ENCODE measurements at regions not wholly inside any gene's neighbourhood (a gene's known extent, or its start where the extent isn't known, plus 50 kb on each side); places are given as distances from the start of the nearest gene placed in this dataset.

DNA sequence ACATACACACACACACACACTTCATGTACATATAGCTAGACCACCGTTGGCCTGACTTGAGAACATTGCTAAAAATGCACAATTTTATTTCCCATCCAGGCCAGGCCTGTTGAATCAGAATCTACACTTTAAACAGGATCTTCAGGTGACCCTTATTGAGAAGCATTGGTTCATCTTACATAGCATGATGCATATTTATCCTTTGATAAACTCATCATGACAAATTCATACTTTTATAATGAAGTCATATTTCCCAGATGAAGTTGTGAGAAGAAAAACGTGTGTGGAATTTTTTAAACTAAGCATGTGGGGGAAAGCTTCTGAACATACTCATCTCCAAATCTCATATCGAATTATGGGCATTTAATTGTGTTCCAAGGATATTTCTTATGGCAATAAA, 877.7 kb downstream of the MRPL39 start:
- no peak for DNase-seq

DNA sequence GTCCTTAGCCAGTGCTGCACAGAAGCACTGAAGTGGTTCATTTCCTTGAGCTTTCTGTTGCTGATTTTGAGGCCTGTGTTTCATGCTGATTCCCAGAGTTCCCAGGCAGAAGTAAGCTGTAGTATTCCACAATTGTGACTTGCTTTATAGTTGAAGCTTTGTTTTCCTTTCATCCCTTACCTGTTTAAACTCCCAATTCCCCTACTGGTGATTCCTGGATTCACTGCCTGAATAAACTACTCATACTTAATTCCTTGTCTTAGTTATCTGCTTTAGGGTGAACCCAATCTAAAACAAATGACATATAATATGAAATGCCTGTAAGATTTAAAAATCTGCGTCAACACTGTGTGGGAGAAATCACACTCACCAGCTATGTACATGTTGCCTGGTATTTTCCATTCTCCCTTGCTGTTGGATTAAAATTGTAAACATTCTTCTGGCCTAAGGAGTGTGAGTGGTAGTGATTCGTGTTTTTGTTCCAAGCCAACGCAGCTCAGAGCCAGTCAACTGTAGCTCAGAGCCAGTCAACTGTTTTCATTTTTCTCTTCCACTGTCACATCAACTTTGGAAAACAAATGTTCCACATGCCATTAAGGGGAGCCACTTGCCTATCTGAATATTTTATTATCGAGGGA, 879.4 kb downstream of the MRPL39 start:
- DNase-seq: no peak

DNA sequence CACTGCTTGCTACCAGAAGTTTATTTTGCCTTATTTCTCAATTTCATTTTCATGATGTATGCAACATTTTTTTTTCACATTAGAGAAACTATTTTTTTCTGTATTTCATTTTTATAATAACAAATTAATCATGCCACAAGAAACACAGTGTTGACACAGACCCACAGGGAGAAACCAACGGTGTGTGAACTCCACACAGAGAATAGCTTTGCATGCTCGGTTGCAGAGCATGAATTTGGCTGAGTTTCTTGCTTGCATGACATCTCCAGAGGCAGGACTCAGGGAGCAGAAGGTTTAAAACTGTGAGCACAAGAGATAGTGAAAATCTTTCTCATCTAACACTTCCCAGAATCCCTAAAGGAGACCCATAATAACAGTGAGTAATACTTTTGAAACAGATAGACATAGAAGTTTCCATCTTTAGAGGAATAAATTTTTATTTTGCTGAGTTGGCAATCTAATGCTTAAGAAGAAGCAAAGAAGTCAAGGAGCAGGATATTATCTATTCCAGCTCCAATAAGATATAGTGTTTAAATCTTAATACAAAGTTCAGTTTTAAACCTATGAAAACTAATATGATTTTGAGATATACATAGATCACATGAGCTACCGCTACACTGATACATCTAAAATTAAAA, 890.9 kb downstream of the MRPL39 start:
- peak; percentile 56 for DNase-seq

DNA sequence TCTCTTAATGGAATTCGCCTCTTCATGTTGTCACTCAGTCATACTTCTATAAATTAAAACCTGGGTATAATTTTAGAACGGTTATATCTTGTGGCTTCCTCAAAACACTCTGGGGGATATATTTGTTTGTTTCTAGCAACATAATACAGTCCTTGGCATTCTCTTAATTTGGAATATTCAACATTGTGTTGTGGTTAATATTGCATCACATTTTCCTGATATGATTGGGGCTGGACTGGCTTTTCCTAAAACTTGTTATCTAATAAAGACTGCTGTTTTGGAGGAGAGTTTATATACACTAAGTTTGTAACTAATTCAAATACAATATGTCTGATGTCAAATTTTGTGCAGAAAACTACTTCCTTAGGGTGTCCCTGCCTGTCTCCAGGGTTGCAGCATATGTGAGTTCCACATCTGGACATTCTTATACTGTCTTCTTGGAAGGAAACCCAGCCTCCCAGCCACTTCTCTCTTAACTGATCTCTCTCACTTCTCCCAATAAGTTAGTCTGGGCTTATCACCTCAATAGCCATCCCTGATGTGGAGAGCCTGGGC, 892.6 kb downstream of the MRPL39 start:
- no peak for DNase-seq

DNA sequence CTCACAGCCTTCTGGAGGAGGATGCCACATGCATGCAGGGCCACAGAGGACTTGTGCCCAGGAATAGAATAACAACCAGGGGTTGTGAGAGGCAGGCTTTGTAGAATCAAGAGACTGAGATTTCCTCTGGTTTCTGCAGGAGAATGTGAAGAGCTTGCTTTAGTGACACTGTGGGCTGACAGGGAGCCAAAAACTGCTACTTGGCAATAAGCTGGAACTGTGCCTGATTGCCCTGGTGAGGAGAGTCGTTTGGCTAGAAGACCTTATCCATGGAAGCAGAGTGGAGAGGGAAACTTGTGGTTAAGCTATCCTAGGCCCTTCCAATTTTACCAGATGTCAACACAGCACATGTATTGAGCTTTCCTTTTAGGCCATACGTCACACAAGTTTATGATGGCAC, 902.1 kb downstream of the MRPL39 start:
- no peak for DNase-seq

DNA sequence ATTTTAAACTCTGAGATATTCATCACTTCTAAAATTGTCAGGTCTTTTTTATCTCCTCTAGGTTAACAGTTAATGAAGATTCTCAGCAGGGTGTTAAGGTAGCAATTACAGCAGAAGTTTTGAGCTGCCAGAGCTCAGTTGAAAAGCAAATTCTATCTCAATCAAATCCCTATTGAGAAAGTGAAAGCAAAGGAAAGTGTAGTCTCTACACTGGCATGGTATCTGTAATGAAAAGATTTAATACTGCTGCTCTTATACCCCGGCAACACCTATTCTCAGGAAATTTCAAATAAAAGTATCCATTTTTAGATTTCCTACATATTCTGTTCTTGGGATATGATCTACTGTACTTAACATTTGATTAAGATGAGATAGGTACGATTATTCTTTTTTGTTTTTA, 913.5 kb downstream of the MRPL39 start:
- DNase-seq: no peak

DNA sequence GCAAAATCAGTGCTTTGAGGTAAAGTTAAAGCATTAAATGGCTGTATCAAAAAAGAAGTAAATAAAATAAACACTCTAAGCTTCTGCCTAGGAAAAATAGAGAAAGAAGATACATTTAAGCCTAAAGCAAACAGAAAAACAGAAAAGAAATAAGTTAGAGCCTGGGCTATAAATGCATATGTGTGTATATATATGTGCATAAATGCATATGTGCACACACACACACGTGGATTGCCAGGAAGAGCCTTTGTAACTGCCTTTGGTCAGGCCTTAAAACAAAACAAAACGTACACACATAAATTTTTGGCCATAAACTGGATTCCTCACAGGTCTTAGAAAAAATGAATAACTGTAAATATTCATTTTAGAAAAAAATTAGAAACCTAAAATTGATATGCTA, 925.8 kb downstream of the MRPL39 start:
- DNase-seq: no peak

DNA sequence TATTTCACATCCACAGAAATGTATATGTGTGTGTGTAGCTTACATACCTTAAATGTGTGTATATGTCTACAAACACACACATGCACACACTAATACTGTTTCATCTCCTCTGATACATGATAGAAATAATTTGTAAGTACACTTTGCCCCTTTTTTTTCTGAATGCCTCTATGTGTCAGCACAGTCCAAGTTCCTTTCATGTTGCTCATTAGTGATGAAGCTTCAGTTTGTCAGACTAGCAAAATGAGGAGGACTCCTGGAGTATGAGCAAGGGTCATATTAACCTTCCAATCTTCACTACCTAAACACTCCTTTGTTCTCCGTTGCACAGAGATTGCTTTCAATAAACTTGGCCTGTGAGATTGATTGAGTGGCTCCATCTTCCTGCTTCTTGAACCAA, 935.4 kb downstream of the MRPL39 start:
- DNase-seq: no peak

DNA sequence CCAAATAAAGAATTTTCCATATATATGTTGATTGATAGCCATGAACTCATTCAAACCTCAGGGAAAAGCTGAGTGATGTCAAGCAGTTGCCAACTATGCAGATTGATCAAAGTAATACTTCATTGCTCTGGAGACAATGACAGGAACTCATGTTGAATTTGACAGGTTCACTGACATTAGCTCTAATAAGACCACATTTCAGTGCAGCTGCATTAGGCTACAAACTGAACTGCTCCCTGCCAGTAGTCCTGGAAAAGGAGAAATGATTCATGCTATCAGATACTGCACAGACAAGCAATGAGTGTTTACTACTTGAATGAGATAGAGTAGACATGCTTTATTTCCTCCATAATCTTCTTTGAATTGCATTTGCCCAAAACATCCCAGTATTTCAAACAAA, 948.4 kb downstream of the MRPL39 start:
- no peak for DNase-seq

DNA sequence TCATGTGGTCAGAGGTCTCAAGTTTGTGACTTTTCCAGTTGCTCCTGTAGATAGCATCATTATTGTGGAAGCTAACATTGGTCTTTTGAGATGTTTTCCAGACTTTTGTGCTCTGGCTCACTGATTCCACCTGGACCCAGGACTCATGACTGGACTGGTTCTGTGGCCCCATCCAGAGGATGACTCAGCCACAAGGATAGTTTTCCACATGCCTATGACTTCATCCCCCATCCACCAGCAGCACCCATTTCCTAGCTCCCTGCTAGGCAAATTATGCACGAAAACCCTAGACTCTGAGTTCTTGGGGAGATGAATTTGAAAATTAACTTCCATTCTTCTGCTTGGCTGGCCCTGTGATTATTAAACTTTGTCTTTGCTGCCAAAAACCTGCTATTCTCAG, 949.3 kb downstream of the MRPL39 start:
- DNase-seq: no peak

DNA sequence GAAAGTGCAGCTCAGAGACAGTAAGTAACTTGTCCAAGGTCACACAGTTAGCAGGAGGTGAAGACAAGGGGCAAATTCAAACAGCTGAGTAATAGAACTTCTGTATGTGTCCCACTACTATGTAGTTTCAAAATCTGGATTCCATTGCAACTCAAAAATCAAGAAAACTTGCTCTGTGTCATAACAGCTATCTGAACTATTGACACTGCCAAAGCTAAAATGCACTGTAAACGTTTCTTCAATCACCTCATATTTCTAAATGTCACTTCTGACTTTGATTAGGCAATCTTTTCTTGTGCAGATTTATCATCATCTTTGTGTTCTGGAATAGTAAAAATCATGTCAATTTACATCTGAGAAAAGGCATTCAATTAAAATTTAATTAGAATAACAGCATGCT, 957.6 kb downstream of the MRPL39 start:
- DNase-seq: no peak

DNA sequence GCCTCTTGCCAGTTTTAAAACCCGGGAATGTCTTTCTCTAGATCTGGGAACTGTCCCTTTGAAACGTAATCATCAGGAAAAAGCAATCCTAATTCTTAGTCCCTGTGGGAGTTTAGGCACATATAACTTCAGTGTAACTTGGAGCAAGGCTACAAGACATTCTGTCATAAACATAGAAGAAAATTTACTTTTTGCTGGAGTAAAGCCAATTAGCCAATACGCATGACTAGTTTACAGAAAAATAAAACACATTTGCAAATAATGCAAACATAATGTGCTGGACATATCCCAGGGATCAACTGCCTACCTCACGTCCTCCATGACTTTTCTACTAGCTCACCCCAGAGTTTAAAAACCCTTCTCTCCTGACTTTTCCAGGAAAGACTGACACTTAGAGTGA, 970.6 kb downstream of the MRPL39 start:
- DNase-seq: peak; percentile 26

DNA sequence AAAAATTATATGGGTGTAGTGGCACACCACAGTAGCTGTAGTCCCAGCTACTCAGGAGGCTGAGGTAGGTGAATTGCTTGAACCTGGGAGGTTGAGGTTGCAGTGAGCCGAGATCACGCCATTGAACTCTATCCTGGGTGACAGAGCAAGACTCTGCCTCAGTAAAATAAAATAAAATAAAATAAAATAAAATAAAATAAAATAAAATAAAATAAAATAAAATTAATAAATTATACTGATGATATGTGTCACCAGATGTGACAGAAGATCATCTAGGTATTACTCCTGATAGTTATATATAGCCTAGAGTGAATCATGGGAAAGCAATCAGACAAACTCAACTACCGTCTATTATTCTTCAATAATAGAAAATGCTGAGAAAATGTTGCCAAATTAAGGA, 972.5 kb downstream of the MRPL39 start:
- DNase-seq: no peak

DNA sequence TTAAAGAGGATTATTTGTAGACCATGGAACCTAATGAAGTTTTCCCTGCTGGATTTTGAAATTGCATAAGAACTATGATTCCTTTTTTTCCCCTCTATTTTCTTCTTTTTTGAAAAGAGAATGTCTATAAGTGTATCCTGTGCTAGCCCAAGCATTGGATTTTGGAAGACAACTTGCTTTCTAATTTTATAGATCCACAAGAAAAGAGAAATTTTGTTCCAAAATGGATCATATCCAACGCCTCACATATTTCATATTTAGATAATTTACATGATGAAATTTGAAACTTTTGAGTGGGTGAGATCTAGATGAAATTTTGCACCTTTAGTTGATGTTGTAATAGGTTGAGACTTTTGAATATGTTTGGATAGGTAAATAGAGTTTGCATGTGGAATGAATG, 978.7 kb downstream of the MRPL39 start:
- no peak for DNase-seq

DNA sequence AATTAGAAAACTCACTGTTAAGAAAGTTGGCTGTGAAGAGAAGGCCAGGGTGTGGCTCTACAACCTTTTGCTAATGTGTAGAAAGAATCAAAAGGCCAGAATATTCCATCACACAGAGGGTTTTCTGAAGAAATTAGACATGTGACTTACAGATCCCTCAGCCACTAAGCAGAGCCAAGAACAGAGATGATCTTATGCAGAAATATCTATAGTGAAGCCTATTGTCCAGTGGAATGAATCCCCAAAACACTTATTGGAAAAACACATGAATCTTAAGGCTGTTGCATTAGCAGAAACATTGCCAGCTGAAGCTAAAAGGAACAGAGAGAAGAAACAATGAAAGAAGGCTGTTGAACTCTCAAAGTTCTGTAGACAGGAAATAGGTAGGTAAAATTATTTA, 979.2 kb downstream of the MRPL39 start:
- DNase-seq: peak; percentile 58

DNA sequence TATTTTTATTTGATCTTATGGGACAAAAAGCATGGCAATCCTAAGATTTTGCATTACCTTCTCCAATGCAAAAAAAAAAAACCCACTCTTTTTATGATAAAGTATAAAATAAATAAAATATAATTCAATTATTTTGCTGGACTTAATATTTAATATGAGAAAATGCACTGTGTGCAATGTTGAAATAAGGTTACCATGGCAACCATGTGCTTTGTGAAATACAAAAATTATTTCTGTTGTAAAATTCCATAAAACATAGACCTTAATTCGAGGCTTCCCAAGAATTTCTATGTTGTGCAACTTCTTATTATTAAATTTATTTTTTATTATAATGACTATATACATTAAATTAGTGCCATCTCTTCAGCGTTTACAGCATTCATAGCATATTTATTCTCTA, 989.5 kb downstream of the MRPL39 start:
- DNase-seq: no peak

DNA sequence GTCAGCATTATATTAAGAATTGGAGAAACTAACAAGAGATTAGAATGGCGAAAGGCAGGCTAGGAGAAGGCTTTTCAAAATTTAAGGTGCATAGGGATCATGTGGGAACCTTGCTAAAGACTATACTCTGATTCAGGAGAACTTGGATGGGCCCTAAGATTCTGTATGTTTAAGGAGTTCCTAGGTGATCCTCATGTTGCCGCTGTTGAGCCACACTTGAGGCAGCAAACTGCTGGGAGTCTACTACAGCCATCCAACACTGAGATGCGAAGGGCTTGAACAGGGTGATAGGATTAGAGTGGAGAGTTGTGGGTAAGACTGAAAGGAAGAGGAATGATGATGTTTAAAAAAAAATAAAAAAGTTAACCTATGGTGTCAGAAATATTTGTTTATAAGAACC, 1013.2 kb downstream of the MRPL39 start:
- no peak for DNase-seq

DNA sequence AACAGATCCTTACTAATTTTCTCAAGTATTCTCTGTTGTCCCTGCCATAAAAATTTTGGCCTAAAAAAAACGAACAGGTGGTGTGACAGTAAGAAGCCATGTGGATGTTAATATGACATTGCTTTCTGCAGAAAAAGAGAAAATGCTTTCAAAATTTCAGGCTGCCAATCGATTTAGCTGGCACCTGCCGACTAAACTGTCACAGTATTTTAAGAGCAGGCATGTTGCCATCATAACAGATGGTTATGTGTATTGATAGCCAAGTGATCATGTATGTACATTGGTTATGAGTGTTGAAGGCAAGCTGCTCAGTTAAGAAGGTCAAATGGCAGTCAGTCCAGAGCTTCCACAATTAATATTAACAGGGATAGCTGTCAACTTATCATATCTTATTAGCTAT, 1017.0 kb downstream of the MRPL39 start:
- DNase-seq: peak; percentile 7

DNA sequence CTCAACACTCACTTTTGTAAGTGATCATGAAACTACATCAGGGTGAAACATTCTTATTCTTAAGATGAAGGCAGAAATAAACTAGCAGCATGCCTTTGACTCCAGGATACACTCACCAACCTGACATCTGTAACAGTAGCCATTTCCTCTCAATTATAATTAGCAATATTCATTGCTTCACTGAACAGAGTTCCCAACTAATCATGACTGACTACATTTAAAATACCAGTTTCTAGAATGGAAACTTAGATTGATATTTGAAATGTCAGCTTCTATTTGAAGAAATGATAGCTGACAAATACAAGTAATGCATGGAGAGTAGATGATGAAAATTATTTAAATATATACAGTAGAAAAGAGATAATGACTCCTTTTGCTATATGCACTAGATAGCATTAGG, 1023.8 kb downstream of the MRPL39 start:
- DNase-seq: no peak

DNA sequence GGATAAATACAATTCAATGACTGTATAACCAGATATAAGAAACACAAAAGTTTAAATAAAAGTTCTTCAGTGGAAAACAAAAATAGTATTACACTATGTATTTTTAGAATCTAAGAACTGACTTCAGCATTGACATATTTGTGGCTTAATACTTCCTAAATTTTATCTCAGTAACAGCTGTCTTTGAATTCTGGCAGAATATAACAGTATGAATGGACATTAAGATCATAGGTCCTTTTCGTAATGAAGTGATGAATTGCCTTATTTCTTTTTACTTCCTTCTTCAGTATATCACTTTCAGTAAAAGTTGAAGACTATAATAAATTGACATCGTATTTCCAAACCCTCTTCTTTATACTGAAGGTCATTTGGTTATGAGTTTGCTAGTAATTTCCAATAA, 1030.0 kb downstream of the MRPL39 start:
- DNase-seq: no peak

DNA sequence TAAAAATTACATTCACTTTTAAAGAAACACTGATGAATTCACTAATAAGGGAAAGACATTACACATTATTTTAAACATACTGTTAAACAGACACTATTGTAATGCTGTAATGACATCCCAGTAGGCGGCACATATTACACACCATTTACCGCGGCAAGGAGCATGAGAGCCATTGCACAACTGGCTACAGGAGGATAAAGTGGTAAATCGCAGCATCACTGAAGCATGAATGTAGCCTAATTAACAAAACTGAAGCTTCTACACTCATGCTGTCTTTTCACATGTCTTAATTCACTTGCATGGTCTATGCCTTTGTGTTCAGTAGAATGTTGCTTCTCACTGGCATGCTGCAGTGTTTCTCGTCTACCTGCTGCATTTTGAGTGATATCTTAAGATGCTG, 1046.0 kb downstream of the MRPL39 start:
- DNase-seq: no peak

DNA sequence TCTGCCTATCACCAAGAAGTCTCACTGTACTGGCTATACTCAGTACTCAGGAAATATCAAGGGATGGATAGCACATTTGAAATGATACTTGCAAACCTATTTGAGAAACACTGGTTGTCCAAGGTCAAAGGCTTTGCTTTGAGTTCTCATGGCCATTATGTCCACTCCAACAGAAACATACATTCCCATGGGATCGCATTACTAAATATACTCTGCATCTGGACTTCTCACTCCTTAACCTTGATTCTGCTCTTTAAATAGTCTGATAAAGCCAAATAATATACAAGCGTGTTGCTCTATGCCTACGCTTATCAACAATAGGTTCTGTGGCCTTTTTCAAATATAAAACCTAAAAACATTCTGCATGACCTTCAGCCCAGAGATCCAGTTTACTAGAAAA, 1054.8 kb downstream of the MRPL39 start:
- no peak for DNase-seq

DNA sequence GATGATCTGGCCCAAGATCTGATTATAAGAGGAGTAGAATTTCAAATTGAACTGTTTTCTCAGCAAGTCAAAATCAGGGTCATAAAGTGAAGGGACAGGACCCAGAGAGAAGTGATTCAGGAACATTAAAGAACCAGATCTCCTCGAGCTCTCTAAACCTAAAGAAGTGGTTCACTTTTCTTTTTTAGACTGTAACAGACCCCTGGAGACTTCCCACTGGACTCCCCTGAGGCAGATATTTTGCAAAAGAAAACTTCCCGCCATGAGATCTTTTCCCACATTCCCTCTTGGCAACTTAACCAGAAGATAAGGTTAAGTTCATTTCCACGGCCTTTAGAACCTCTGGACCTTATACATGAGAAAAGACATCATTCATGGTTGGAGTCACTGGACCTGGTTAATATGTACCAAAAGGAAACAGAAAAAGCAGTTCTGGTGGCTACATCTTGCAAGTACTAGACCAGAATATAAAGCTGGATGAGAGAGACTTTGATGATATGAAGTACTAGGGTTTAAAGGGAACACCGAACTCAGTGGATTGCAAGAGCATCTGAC, 1061.4 kb downstream of the MRPL39 start:
- no peak for DNase-seq

Data from muscle of arm (tissue), 1 donor.